ENCODE measurements at regions not wholly inside any gene's neighbourhood (a gene's known extent, or its start where the extent isn't known, plus 50 kb on each side); places are given as distances from the start of the nearest gene placed in this dataset.

- H3K4me3 Mint-ChIP-seq, result no peak overlapping the region
- DNase-seq (ENCODE audit: low spot score in 2 of 2) (no peak), ATAC-seq (ENCODE audit: low read depth) (no peak)
- no peaks in the 10 kb centered on the region for H3K27me3 Mint-ChIP-seq
- peaks cover 5% of the 10 kb centered on the region for H3K9me3 Mint-ChIP-seq
- no peaks in the 10 kb centered on the region for H3K4me1 Mint-ChIP-seq
- H3K27ac Mint-ChIP-seq, result no peak overlapping the region
- no peaks in the 10 kb centered on the region for H3K36me3 Mint-ChIP-seq
These were observed 101.5 kb upstream of the CDH11 start for GRCh38 chr16:65223335-65223734.

- no peaks in the 10 kb centered on the region for H3K27me3 Mint-ChIP-seq
- no peak overlapping the region for H3K4me3 Mint-ChIP-seq
- ATAC-seq (ENCODE audit: low read depth), result no peak
- no peak overlapping the region for H3K27ac Mint-ChIP-seq
- no peaks in the 10 kb centered on the region for H3K36me3 Mint-ChIP-seq
- H3K9me3 Mint-ChIP-seq, result peaks cover 5% of the 10 kb centered on the region
- H3K4me1 Mint-ChIP-seq, result no peaks in the 10 kb centered on the region
- no peak for DNase-seq (ENCODE audit: low spot score in 2 of 2)
These were observed 100.7 kb upstream of the CDH11 start for GRCh38 chr16:65222536-65222935.

GRCh38 chr16:65222049-65222448 is 100.2 kb upstream of the CDH11 start:
- no peaks in the 10 kb centered on the region for H3K4me1 Mint-ChIP-seq

GRCh38 chr16:65219786-65220185 is 97.9 kb upstream of the CDH11 start:
- Mint-ChIP-seq H3K4me3 (no peak overlapping the region), H3K27ac (no peak overlapping the region), H3K9me3 (peaks cover 7% of the 10 kb centered on the region), H3K27me3 (no peaks in the 10 kb centered on the region), H3K36me3 (no peaks in the 10 kb centered on the region), H3K4me1 (no peaks in the 10 kb centered on the region)
- no peak for DNase-seq (ENCODE audit: low spot score in 2 of 2)
- no peak for ATAC-seq (ENCODE audit: low read depth)

More at GRCh38 chr16:65222049-65222448, 100.2 kb upstream of the CDH11 start:
- ATAC-seq (ENCODE audit: low read depth) (no peak), DNase-seq (ENCODE audit: low spot score in 2 of 2) (no peak)
- no peaks in the 10 kb centered on the region for H3K27me3 Mint-ChIP-seq
- H3K36me3 Mint-ChIP-seq, result no peaks in the 10 kb centered on the region
- peaks cover 7% of the 10 kb centered on the region for H3K9me3 Mint-ChIP-seq
- H3K4me3 Mint-ChIP-seq, result no peak overlapping the region
- no peak overlapping the region for H3K27ac Mint-ChIP-seq

- Mint-ChIP-seq H3K9me3 (peaks cover 7% of the 10 kb centered on the region), H3K4me1 (no peaks in the 10 kb centered on the region), H3K27me3 (no peaks in the 10 kb centered on the region), H3K4me3 (no peak overlapping the region), H3K36me3 (no peaks in the 10 kb centered on the region), H3K27ac (no peak overlapping the region)
- ATAC-seq (ENCODE audit: low read depth), result no peak
- DNase-seq (ENCODE audit: low spot score in 2 of 2), result no peak
These were observed 96.5 kb upstream of the CDH11 start for GRCh38 chr16:65218348-65218747.

GRCh38 chr16:65213866-65214595 is 92.2 kb upstream of the CDH11 start:
- H3K27me3 Mint-ChIP-seq, result no peaks in the 10 kb centered on the region
- H3K4me3 Mint-ChIP-seq, result no peak overlapping the region
- peaks cover 4% of the 10 kb centered on the region for H3K9me3 Mint-ChIP-seq
- no peaks in the 10 kb centered on the region for H3K4me1 Mint-ChIP-seq
- DNase-seq (ENCODE audit: low spot score in 2 of 2) (no peak), ATAC-seq (ENCODE audit: low read depth) (no peak)
- H3K27ac Mint-ChIP-seq, result no peak overlapping the region
- H3K36me3 Mint-ChIP-seq, result no peaks in the 10 kb centered on the region

GRCh38 chr16:65212791-65213190 is 90.9 kb upstream of the CDH11 start:
- Mint-ChIP-seq H3K4me1 (no peaks in the 10 kb centered on the region), H3K27ac (no peak overlapping the region), H3K36me3 (no peaks in the 10 kb centered on the region), H3K27me3 (no peaks in the 10 kb centered on the region), H3K9me3 (peaks cover 5% of the 10 kb centered on the region), H3K4me3 (no peak overlapping the region)
- no peak for ATAC-seq (ENCODE audit: low read depth)
- DNase-seq (ENCODE audit: low spot score in 2 of 2), result no peak

- Mint-ChIP-seq H3K36me3 (no peaks in the 10 kb centered on the region), H3K9me3 (peaks cover 6% of the 10 kb centered on the region), H3K4me3 (no peak overlapping the region), H3K27me3 (no peaks in the 10 kb centered on the region), H3K4me1 (no peaks in the 10 kb centered on the region), H3K27ac (no peak overlapping the region)
- DNase-seq (ENCODE audit: low spot score in 2 of 2) (no peak), ATAC-seq (ENCODE audit: low read depth) (no peak)
These were observed 90.4 kb upstream of the CDH11 start for GRCh38 chr16:65212240-65212639.

- H3K9me3 Mint-ChIP-seq, result peaks cover 8% of the 10 kb centered on the region
- ATAC-seq (ENCODE audit: low read depth) (no peak), DNase-seq (ENCODE audit: low spot score in 2 of 2) (no peak)
- H3K4me1 Mint-ChIP-seq, result no peaks in the 10 kb centered on the region
- no peaks in the 10 kb centered on the region for H3K27me3 Mint-ChIP-seq
- H3K36me3 Mint-ChIP-seq, result no peaks in the 10 kb centered on the region
- H3K27ac Mint-ChIP-seq, result no peak overlapping the region
- H3K4me3 Mint-ChIP-seq, result no peak overlapping the region
These were observed 80.6 kb upstream of the CDH11 start for GRCh38 chr16:65202461-65202860.

- H3K36me3 Mint-ChIP-seq, result no peaks in the 10 kb centered on the region
- H3K27me3 Mint-ChIP-seq, result no peaks in the 10 kb centered on the region
- H3K9me3 Mint-ChIP-seq, result peaks cover 9% of the 10 kb centered on the region
- no peak overlapping the region for H3K27ac Mint-ChIP-seq
- no peak for ATAC-seq (ENCODE audit: low read depth)
- H3K4me3 Mint-ChIP-seq, result no peak overlapping the region
- no peaks in the 10 kb centered on the region for H3K4me1 Mint-ChIP-seq
- DNase-seq (ENCODE audit: low spot score in 2 of 2), result no peak
These were observed 79.6 kb upstream of the CDH11 start for GRCh38 chr16:65201511-65201910.

GRCh38 chr16:65200857-65201256 is 79.0 kb upstream of the CDH11 start:
- no peak overlapping the region for H3K4me3 Mint-ChIP-seq
- no peak for DNase-seq (ENCODE audit: low spot score in 2 of 2)
- H3K27me3 Mint-ChIP-seq, result no peaks in the 10 kb centered on the region
- no peak overlapping the region for H3K27ac Mint-ChIP-seq
- no peaks in the 10 kb centered on the region for H3K4me1 Mint-ChIP-seq
- peaks cover 9% of the 10 kb centered on the region for H3K9me3 Mint-ChIP-seq
- ATAC-seq (ENCODE audit: low read depth), result no peak
- H3K36me3 Mint-ChIP-seq, result no peaks in the 10 kb centered on the region

- Mint-ChIP-seq H3K36me3 (no peaks in the 10 kb centered on the region), H3K4me1 (no peaks in the 10 kb centered on the region), H3K27ac (no peak overlapping the region), H3K4me3 (no peak overlapping the region), H3K9me3 (peaks cover 9% of the 10 kb centered on the region), H3K27me3 (no peaks in the 10 kb centered on the region)
- no peak for DNase-seq (ENCODE audit: low spot score in 2 of 2)
- no peak for ATAC-seq (ENCODE audit: low read depth)
These were observed 78.4 kb upstream of the CDH11 start for GRCh38 chr16:65200156-65200773.

GRCh38 chr16:65196420-65197075 is 74.7 kb upstream of the CDH11 start:
- no peaks in the 10 kb centered on the region for H3K27me3 Mint-ChIP-seq
- peaks cover 10% of the 10 kb centered on the region for H3K9me3 Mint-ChIP-seq
- H3K27ac Mint-ChIP-seq, result no peak overlapping the region
- no peaks in the 10 kb centered on the region for H3K36me3 Mint-ChIP-seq
- H3K4me3 Mint-ChIP-seq, result no peak overlapping the region
- no peak for DNase-seq (ENCODE audit: low spot score in 2 of 2)
- no peaks in the 10 kb centered on the region for H3K4me1 Mint-ChIP-seq
- ATAC-seq (ENCODE audit: low read depth), result no peak

GRCh38 chr16:65195998-65196397 is 74.1 kb upstream of the CDH11 start:
- Mint-ChIP-seq H3K4me3 (no peak overlapping the region), H3K27ac (no peak overlapping the region), H3K36me3 (no peaks in the 10 kb centered on the region), H3K27me3 (no peaks in the 10 kb centered on the region), H3K4me1 (no peaks in the 10 kb centered on the region), H3K9me3 (peaks cover 10% of the 10 kb centered on the region)
- ATAC-seq (ENCODE audit: low read depth), result no peak
- DNase-seq (ENCODE audit: low spot score in 2 of 2), result no peak
